HG03558 (cell line): ENCODE measurements at regions not wholly inside any gene's neighbourhood (a gene's known extent, or its start where the extent isn't known, plus 50 kb on each side); places are given as distances from the start of the nearest gene placed in this dataset.
A peak's percentile ranks its signal among the peaks of the same experiment; 100 is the strongest.

Source experiments
- ATAC-seq: cut with Tn5 transposase; IDR thresholded peaks from one replicate; pipeline ENCODE4 v1.9.1; 2021; ENCODE audit warnings: moderate number of reproducible peaks; ENCODE audit not compliant: unreplicated experiment; ENCODE audit errors: extremely low read depth

- ATAC-seq = peak; percentile 92
Measured at GRCh38 chr10:4033341-4033896, 248.4 kb upstream of the KLF6 start.

- no peak for ATAC-seq
Measured at GRCh38 chr10:4029866-4030265, 244.9 kb upstream of the KLF6 start.

- ATAC-seq = no peak
Measured at GRCh38 chr10:4028854-4029583, 244.0 kb upstream of the KLF6 start.

GRCh38 chr10:4028027-4028471 lies 243.0 kb upstream of the KLF6 start:
- no peak for ATAC-seq

- ATAC-seq = no peak
Measured at GRCh38 chr10:4025339-4025738, 240.3 kb upstream of the KLF6 start.

GRCh38 chr10:4024516-4025245 lies 239.7 kb upstream of the KLF6 start:
- ATAC-seq = no peak

- ATAC-seq = no peak
Measured at GRCh38 chr10:4024027-4024426, 239.0 kb upstream of the KLF6 start.

GRCh38 chr10:4022473-4022872 lies 237.5 kb upstream of the KLF6 start:
- ATAC-seq = no peak

- no peak for ATAC-seq
Measured at GRCh38 chr10:4020631-4021030, 235.6 kb upstream of the KLF6 start.

GRCh38 chr10:4018054-4018511 lies 233.1 kb upstream of the KLF6 start:
- no peak for ATAC-seq

GRCh38 chr10:4017336-4017735 lies 232.3 kb upstream of the KLF6 start:
- no peak for ATAC-seq

- no peak for ATAC-seq
Measured at GRCh38 chr10:4016214-4016740, 231.3 kb upstream of the KLF6 start.

- peak; percentile 44 for ATAC-seq
Measured at GRCh38 chr10:4013651-4014121, 228.7 kb upstream of the KLF6 start.

- ATAC-seq = no peak
Measured at GRCh38 chr10:4012848-4013247, 227.8 kb upstream of the KLF6 start.

GRCh38 chr10:4011136-4011812 lies 226.3 kb upstream of the KLF6 start:
- no peak for ATAC-seq

GRCh38 chr10:4008676-4009382 lies 223.8 kb upstream of the KLF6 start:
- no peak for ATAC-seq

- ATAC-seq = no peak
Measured at GRCh38 chr10:4007771-4008170, 222.8 kb upstream of the KLF6 start.

GRCh38 chr10:4006858-4007257 lies 221.8 kb upstream of the KLF6 start:
- ATAC-seq = no peak

GRCh38 chr10:4006051-4006450 lies 221.0 kb upstream of the KLF6 start:
- ATAC-seq = no peak

GRCh38 chr10:4004990-4005389 lies 220.0 kb upstream of the KLF6 start:
- ATAC-seq = no peak
